Erythroblast (primary cell): ENCODE measurements at regions not wholly inside any gene's neighbourhood (a gene's known extent, or its start where the extent isn't known, plus 50 kb on each side); places are given as distances from the start of the nearest gene placed in this dataset.

Experiments
- GATA1 ChIP-seq: IDR thresholded peaks from 2 replicates; pipeline ENCODE4 v1.6.1; 2011; ENCODE audit warnings: low read depth, mild to moderate bottlenecking, control low read depth, low read length, moderate library complexity
- POLR2A ChIP-seq: IDR thresholded peaks from 2 replicates; pipeline ENCODE4 v1.6.1; 2011; ENCODE audit warnings: mild to moderate bottlenecking, low read length

- TF ChIP-seq POLR2A (no peak), GATA1 (no peak)
These were observed 929.0 kb upstream of the NRXN1 start for GRCh38 chr2:51960841-51961335.
